Body of pancreas (tissue), 4 donors: ENCODE measurements at regions not wholly inside any gene's neighbourhood (a gene's known extent, or its start where the extent isn't known, plus 50 kb on each side); places are given as distances from the start of the nearest gene placed in this dataset.

Source experiments
- ATAC-seq: fragments of 150-250 bp; one replicate; pipeline ENCODE4 v1.9.1; 2016
- DNase-seq, 4 donors: peaks; one replicate each; pipeline ENCODE4 v3.0.0-alpha.2; 2019
- H3K27ac ChIP-seq, 4 donors: fragments of 200-600 bp; sonication (generic); 1 replicate in 3 of 4; 2 replicates in 1 of 4; pipeline versions ENCODE4 v1.5.1 to v1.6.1; 2016 to 2019; ENCODE audit warnings: mild to moderate bottlenecking in 1 of 4, mixed read lengths in 1 of 4, moderate library complexity in 1 of 4
- H3K27me3 ChIP-seq, 2 donors: fragments of 200-600 bp; sonication (generic); one replicate each; pipeline ENCODE4 v1.6.0; 2016; ENCODE audit warnings: mild to moderate bottlenecking in 1 of 2
- H3K36me3 ChIP-seq, 2 donors: fragments of 200-600 bp; sonication (generic); replicated peaks in 1 of 2; 2 replicates each; pipeline ENCODE4 v1.5.1; 2016; ENCODE audit warnings: low read depth in 2 of 2; ENCODE audit not compliant: insufficient read depth in 1 of 2
- H3K4me1 ChIP-seq: fragments of 200-600 bp; sonication (generic); one replicate; pipeline ENCODE4 v1.6.0; 2016
- H3K4me3 ChIP-seq, 2 donors: fragments of 200-600 bp; sonication (generic); 1 replicate in 1 of 2; 2 replicates in 1 of 2; pipeline ENCODE4 v1.5.1; 2016 to 2019
- H3K9me3 ChIP-seq, 3 donors: fragments of 200-600 bp; sonication (generic); 1 replicate in 2 of 3; 2 replicates in 1 of 3; pipeline ENCODE4 v1.5.1; 2016
- POLR2A ChIP-seq, 3 donors: fragments of 450-650 bp; IDR thresholded peaks; one replicate each; pipeline ENCODE4 v1.6.1; 2016; ENCODE audit warnings: antibody characterized with exemption in 3 of 3, mild to moderate bottlenecking in 2 of 3
- WGBS, 2 donors: methylation state at CpG; one replicate each; pipeline ENCODE4 v1.1.5; 2017; 5-methylcytosine and 5-hydroxymethylcytosine counted together
- intact Hi-C: fragments of 100-400 bp; cut with DNase I; formaldehyde crosslinking; loops from one replicate; pipeline ENCODE4 v1.15.1; 2023
- TF ChIP-seq, protein P1 (sequence below), 7 experiments: fragments of 450-650 bp in 4 of 7; fragments of 200-600 bp in 3 of 7; sonication (generic) in 3 of 7; IDR thresholded peaks; one replicate each; pipeline ENCODE4 v1.5.1; 2016 to 2019; ENCODE audit warnings: antibody characterized with exemption in 7 of 7

GRCh38 chr15:79700951-79701480 lies 195.8 kb downstream of the MTHFS start:
- H3K36me3 ChIP-seq: no peaks in the 10 kb centered on the region
- ATAC-seq (no peak), DNase-seq (no peak)
- H3K4me1 ChIP-seq: no peaks in the 10 kb centered on the region
- TF ChIP-seq, protein P1, sequence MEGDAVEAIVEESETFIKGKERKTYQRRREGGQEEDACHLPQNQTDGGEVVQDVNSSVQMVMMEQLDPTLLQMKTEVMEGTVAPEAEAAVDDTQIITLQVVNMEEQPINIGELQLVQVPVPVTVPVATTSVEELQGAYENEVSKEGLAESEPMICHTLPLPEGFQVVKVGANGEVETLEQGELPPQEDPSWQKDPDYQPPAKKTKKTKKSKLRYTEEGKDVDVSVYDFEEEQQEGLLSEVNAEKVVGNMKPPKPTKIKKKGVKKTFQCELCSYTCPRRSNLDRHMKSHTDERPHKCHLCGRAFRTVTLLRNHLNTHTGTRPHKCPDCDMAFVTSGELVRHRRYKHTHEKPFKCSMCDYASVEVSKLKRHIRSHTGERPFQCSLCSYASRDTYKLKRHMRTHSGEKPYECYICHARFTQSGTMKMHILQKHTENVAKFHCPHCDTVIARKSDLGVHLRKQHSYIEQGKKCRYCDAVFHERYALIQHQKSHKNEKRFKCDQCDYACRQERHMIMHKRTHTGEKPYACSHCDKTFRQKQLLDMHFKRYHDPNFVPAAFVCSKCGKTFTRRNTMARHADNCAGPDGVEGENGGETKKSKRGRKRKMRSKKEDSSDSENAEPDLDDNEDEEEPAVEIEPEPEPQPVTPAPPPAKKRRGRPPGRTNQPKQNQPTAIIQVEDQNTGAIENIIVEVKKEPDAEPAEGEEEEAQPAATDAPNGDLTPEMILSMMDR (IDR thresholded peaks at IDR 0.05): no peak
- no peak for TF ChIP-seq POLR2A (IDR thresholded peaks at IDR 0.05)
- no peak overlapping the region for H3K4me3 ChIP-seq
- no peaks in the 10 kb centered on the region for H3K9me3 ChIP-seq
- 62 to 71% methylated on average over 4 of the region's 4 CpGs for WGBS, 2 donors
- H3K27ac ChIP-seq: no peak overlapping the region
- intact Hi-C loops: no loop called here
- no peaks in the 10 kb centered on the region for H3K27me3 ChIP-seq

DNA sequence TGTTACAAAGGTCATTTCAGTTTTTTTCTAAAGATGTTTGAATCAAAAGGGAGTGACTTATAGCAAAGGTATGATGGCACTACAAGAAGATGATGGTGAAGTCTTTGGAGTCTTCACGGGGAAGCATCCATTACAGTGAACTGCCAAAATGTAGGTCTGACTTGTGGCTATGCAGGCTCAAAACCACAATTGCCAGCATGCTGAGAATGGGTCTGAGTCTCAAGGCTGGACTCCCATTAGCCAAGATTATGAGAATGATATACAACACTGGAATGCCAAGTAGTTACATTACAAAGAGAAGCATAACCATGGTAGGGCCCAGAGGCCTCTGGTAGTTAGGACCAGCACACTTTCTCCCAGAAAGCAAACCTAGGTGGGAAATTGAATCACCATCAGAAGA lies 194.2 kb downstream of the MTHFS start:
- WGBS, 2 donors: 94 to 100% methylated on average over 1 of the region's 1 CpG

DNA sequence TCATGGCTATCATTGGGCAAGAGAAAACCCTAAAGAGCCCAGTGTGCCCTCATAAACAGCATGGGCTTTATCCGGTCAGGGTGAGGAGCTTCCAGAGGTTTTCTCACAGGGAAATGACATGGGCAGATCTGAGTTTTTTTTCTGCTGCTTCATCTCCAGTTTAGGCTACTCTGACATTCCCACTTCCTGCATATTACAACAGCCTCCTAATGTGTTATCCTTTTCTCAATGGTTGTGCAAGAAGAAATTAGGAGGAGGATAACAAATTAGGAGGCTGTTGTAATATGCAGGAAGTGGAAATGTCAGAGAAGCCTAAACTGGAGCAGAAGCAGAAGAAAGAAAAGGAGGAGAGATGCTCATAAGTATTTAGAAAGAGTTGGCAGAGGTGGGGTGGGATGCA lies 175.6 kb downstream of the MTHFS start:
- Histone ChIP-seq H3K36me3 (no peaks in the 10 kb centered on the region), H3K4me1 (no peaks in the 10 kb centered on the region), H3K9me3 (no peaks in the 10 kb centered on the region), H3K4me3 (no peak overlapping the region), H3K27ac (no peak overlapping the region), H3K27me3 (no peaks in the 10 kb centered on the region)
- TF ChIP-seq, protein P1 (IDR thresholded peaks at IDR 0.05): no peak
- TF ChIP-seq POLR2A (IDR thresholded peaks at IDR 0.05): no peak
- 82 to 86% methylated on average over 1 of the region's 1 CpG for WGBS, 2 donors
- no peak for DNase-seq
- intact Hi-C loops: no loop called here
- no peak for ATAC-seq

More for the DNA sequence above, 194.2 kb downstream of the MTHFS start:
- intact Hi-C loops: no loop called here
- TF ChIP-seq, protein P1 (IDR thresholded peaks at IDR 0.05): no peak
- TF ChIP-seq POLR2A (IDR thresholded peaks at IDR 0.05): no peak
- Histone ChIP-seq H3K27me3 (no peaks in the 10 kb centered on the region), H3K4me1 (no peaks in the 10 kb centered on the region), H3K9me3 (no peaks in the 10 kb centered on the region), H3K4me3 (no peak overlapping the region), H3K36me3 (no peaks in the 10 kb centered on the region), H3K27ac (no peak overlapping the region)
- no peak for ATAC-seq
- no peak for DNase-seq

DNA sequence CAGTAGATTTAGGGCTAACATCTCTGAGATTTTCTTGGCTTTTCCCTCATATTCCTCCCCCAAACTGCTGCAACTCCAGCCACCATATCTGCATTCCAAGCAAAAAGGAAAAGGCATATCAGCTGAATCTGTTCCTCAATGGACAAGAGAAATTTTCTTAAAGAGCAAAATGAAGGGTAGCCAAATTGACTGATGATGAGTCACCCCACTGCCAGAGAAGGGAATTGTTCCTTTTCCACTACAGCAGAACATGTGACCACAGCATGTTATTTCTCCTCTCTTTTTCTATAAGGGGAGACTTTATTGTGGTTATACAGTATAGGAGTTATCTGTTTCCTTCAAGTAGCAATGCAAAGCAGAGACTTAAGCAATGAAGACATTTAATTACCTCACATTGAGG lies 172.5 kb downstream of the MTHFS start:
- no peaks in the 10 kb centered on the region for H3K36me3 ChIP-seq
- DNase-seq (no peak), ATAC-seq (no peak)
- H3K27me3 ChIP-seq: no peaks in the 10 kb centered on the region
- TF ChIP-seq, protein P1 (IDR thresholded peaks at IDR 0.05): no peak
- TF ChIP-seq POLR2A (IDR thresholded peaks at IDR 0.05): no peak
- no peaks in the 10 kb centered on the region for H3K9me3 ChIP-seq
- no peaks in the 10 kb centered on the region for H3K4me1 ChIP-seq
- no peak overlapping the region for H3K27ac ChIP-seq
- intact Hi-C loops: no loop called here
- no peak overlapping the region for H3K4me3 ChIP-seq

- Histone ChIP-seq H3K27me3 (no peaks in the 10 kb centered on the region), H3K9me3 (no peaks in the 10 kb centered on the region), H3K4me1 (no peaks in the 10 kb centered on the region), H3K4me3 (no peak overlapping the region), H3K36me3 (no peaks in the 10 kb centered on the region), H3K27ac (no peak overlapping the region)
- intact Hi-C loops: no loop called here
- WGBS, 2 donors: 74 to 85% methylated on average over 4 of the region's 4 CpGs
- no peak for ATAC-seq
- no peak for DNase-seq
- TF ChIP-seq, protein P1 (IDR thresholded peaks at IDR 0.05): no peak
- no peak for TF ChIP-seq POLR2A (IDR thresholded peaks at IDR 0.05)
These were observed 172.0 kb downstream of the MTHFS start for GRCh38 chr15:79724804-79725203.
